ENCODE measurements at regions not wholly inside any gene's neighbourhood (a gene's known extent, or its start where the extent isn't known, plus 50 kb on each side); places are given as distances from the start of the nearest gene placed in this dataset.
"Not testable (repeated sequence)": the region's sequence is repeated elsewhere in the genome, so short reads cannot be mapped to it uniquely, and the experiment has no call there.

- TF ChIP-seq, protein P1, sequence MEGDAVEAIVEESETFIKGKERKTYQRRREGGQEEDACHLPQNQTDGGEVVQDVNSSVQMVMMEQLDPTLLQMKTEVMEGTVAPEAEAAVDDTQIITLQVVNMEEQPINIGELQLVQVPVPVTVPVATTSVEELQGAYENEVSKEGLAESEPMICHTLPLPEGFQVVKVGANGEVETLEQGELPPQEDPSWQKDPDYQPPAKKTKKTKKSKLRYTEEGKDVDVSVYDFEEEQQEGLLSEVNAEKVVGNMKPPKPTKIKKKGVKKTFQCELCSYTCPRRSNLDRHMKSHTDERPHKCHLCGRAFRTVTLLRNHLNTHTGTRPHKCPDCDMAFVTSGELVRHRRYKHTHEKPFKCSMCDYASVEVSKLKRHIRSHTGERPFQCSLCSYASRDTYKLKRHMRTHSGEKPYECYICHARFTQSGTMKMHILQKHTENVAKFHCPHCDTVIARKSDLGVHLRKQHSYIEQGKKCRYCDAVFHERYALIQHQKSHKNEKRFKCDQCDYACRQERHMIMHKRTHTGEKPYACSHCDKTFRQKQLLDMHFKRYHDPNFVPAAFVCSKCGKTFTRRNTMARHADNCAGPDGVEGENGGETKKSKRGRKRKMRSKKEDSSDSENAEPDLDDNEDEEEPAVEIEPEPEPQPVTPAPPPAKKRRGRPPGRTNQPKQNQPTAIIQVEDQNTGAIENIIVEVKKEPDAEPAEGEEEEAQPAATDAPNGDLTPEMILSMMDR (tag by site-specific recombination; IDR thresholded peaks at IDR 0.05): not testable (repeated sequence)
- not testable (repeated sequence) for TF ChIP-seq ZBTB21 (tag by site-specific recombination; IDR thresholded peaks at IDR 0.05); GFI1B (tag by site-specific recombination; IDR thresholded peaks at IDR 0.05); PATZ1 (tag by site-specific recombination; IDR thresholded peaks at IDR 0.05); ZNF785 (tag by site-specific recombination; IDR thresholded peaks at IDR 0.05); ZNF175 (tag by site-specific recombination; IDR thresholded peaks at IDR 0.05); ZNF121 (tag by site-specific recombination; IDR thresholded peaks at IDR 0.05); TRIM28 (IDR thresholded peaks at IDR 0.05; ENCODE audit: borderline replicate concordance, low read length); SETDB1 (IDR thresholded peaks at IDR 0.05; ENCODE audit: insufficient read length, low read length); ZNF311 (tag by site-specific recombination; IDR thresholded peaks at IDR 0.05; ENCODE audit: borderline replicate concordance); ZNF549 (tag by site-specific recombination; IDR thresholded peaks at IDR 0.05); YY1 (tag by site-specific recombination; IDR thresholded peaks at IDR 0.05); ZFP41 (tag by site-specific recombination; IDR thresholded peaks at IDR 0.05; ENCODE audit: borderline replicate concordance)
- TF ChIP-seq, protein P2, sequence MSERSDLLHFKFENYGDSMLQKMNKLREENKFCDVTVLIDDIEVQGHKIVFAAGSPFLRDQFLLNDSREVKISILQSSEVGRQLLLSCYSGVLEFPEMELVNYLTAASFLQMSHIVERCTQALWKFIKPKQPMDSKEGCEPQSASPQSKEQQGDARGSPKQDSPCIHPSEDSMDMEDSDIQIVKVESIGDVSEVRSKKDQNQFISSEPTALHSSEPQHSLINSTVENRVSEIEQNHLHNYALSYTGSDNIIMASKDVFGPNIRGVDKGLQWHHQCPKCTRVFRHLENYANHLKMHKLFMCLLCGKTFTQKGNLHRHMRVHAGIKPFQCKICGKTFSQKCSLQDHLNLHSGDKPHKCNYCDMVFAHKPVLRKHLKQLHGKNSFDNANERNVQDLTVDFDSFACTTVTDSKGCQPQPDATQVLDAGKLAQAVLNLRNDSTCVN (tag by site-specific recombination; optimal IDR thresholded peaks at IDR 0.05): not testable (repeated sequence)
These were observed 69.5 kb upstream of the FOLH1 start for GRCh38 chr11:49277951-49278350.

Measured in HEK293 (cell line).